ENCODE measurements at regions not wholly inside any gene's neighbourhood (a gene's known extent, or its start where the extent isn't known, plus 50 kb on each side); places are given as distances from the start of the nearest gene placed in this dataset.

- DNase-seq = no peak
- Histone ChIP-seq H3K27ac (no peak overlapping the region), H3K4me3 (no peak overlapping the region), H3K9me3 (no peaks in the 10 kb centered on the region), H3K36me3 (ENCODE audit: low read depth, missing control alignments) (no peaks in the 10 kb centered on the region), H3K27me3 (no peaks in the 10 kb centered on the region), H3K4me1 (no peaks in the 10 kb centered on the region)
- TF ChIP-seq, protein P1, sequence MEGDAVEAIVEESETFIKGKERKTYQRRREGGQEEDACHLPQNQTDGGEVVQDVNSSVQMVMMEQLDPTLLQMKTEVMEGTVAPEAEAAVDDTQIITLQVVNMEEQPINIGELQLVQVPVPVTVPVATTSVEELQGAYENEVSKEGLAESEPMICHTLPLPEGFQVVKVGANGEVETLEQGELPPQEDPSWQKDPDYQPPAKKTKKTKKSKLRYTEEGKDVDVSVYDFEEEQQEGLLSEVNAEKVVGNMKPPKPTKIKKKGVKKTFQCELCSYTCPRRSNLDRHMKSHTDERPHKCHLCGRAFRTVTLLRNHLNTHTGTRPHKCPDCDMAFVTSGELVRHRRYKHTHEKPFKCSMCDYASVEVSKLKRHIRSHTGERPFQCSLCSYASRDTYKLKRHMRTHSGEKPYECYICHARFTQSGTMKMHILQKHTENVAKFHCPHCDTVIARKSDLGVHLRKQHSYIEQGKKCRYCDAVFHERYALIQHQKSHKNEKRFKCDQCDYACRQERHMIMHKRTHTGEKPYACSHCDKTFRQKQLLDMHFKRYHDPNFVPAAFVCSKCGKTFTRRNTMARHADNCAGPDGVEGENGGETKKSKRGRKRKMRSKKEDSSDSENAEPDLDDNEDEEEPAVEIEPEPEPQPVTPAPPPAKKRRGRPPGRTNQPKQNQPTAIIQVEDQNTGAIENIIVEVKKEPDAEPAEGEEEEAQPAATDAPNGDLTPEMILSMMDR (IDR thresholded peaks at IDR 0.05) = no peak
- no peak for TF ChIP-seq POLR2A (IDR thresholded peaks at IDR 0.05)
- intact Hi-C loops (cut with DNase I; ENCODE audit: low total_unique reads) = no loop called here
Measured at GRCh38 chr6:81491454-81492101, 260.9 kb downstream of the TENT5A start.

GRCh38 chr6:81487489-81487888 is 265.0 kb downstream of the TENT5A start:
- 24 to 29% methylated on average over 1 of the region's 1 CpG for WGBS, 2 donors
- no peak overlapping the region for H3K27ac ChIP-seq
- DNase-seq = peak; percentile 67
- H3K9me3 ChIP-seq = no peaks in the 10 kb centered on the region
- no peaks in the 10 kb centered on the region for H3K36me3 ChIP-seq (ENCODE audit: low read depth, missing control alignments)
- H3K4me3 ChIP-seq = no peak overlapping the region
- no peaks in the 10 kb centered on the region for H3K4me1 ChIP-seq
- TF ChIP-seq POLR2A (IDR thresholded peaks at IDR 0.05) = no peak
- TF ChIP-seq, protein P1 (IDR thresholded peaks at IDR 0.05) = no peak
- intact Hi-C loops (cut with DNase I; ENCODE audit: low total_unique reads) = no loop called here
- no peaks in the 10 kb centered on the region for H3K27me3 ChIP-seq

DNA sequence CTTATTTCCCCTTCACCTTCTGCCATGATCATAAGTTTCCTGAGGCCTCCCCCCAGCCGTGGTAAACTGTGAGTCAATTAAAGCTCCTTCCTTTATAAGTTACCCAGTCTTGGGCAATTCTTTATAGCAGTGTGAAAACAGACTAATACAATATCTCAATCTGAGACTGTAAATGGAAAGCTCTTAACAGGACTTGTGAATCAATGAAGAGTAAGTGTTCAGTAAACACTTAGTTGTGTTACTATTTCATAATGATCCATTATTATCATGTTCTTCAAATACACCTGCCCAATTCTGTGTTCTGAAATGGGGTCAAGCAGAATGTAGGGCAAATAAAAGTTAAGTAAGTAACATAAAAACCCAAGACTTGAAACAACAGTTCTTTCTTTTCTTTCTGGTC is 266.2 kb downstream of the TENT5A start:
- no peaks in the 10 kb centered on the region for H3K27me3 ChIP-seq
- H3K9me3 ChIP-seq = no peaks in the 10 kb centered on the region
- H3K4me1 ChIP-seq = no peaks in the 10 kb centered on the region
- H3K36me3 ChIP-seq (ENCODE audit: low read depth, missing control alignments) = no peaks in the 10 kb centered on the region
- WGBS, 2 donors = 69 to 74% methylated on average over 1 of the region's 1 CpG
- no peak overlapping the region for H3K4me3 ChIP-seq
- intact Hi-C loops (cut with DNase I; ENCODE audit: low total_unique reads) = no loop called here
- H3K27ac ChIP-seq = no peak overlapping the region
- DNase-seq = no peak
- TF ChIP-seq, protein P1 (IDR thresholded peaks at IDR 0.05) = no peak
- TF ChIP-seq POLR2A (IDR thresholded peaks at IDR 0.05) = no peak

- Histone ChIP-seq H3K36me3 (ENCODE audit: low read depth, missing control alignments) (no peaks in the 10 kb centered on the region), H3K27me3 (no peaks in the 10 kb centered on the region), H3K9me3 (no peaks in the 10 kb centered on the region), H3K4me1 (no peaks in the 10 kb centered on the region), H3K4me3 (no peak overlapping the region), H3K27ac (no peak overlapping the region)
- TF ChIP-seq, protein P1 (IDR thresholded peaks at IDR 0.05) = no peak
- no peak for TF ChIP-seq POLR2A (IDR thresholded peaks at IDR 0.05)
- DNase-seq = no peak
- intact Hi-C loops (cut with DNase I; ENCODE audit: low total_unique reads) = no loop called here
Measured at GRCh38 chr6:81485395-81485794, 267.1 kb downstream of the TENT5A start.

GRCh38 chr6:81484251-81484650 is 268.2 kb downstream of the TENT5A start:
- TF ChIP-seq, protein P1 (IDR thresholded peaks at IDR 0.05) = no peak
- no peak for TF ChIP-seq POLR2A (IDR thresholded peaks at IDR 0.05)
- no peak for DNase-seq
- intact Hi-C loops (cut with DNase I; ENCODE audit: low total_unique reads) = no loop called here

More at GRCh38 chr6:81484251-81484650, 268.2 kb downstream of the TENT5A start:
- H3K4me1 ChIP-seq = no peaks in the 10 kb centered on the region
- no peaks in the 10 kb centered on the region for H3K36me3 ChIP-seq (ENCODE audit: low read depth, missing control alignments)
- H3K27me3 ChIP-seq = no peaks in the 10 kb centered on the region
- H3K9me3 ChIP-seq = no peaks in the 10 kb centered on the region
- no peak overlapping the region for H3K4me3 ChIP-seq
- H3K27ac ChIP-seq = no peak overlapping the region

Measured in testis (tissue), 2 donors.